Loucy (cell line): ENCODE measurements at regions not wholly inside any gene's neighbourhood (a gene's known extent, or its start where the extent isn't known, plus 50 kb on each side); places are given as distances from the start of the nearest gene placed in this dataset.

Experiments
- H2AFZ ChIP-seq: fragments of 200-600 bp; sonication (generic); 2 replicates; pipeline ENCODE4 v1.6.0; 2016; ENCODE audit warnings: antibody characterized with exemption, mild to moderate bottlenecking, low read length, moderate library complexity
- H3F3A ChIP-seq: fragments of 200-600 bp; 2 replicates; pipeline ENCODE4 v1.6.0; 2016; ENCODE audit warnings: antibody characterized with exemption, low read depth, mild to moderate bottlenecking
- H3K27me3 ChIP-seq: fragments of 200-600 bp; sonication (generic); 2 replicates; pipeline ENCODE4 v1.6.1; 2014; ENCODE audit warnings: low read length, mild to moderate bottlenecking; ENCODE audit not compliant: insufficient read depth, poor library complexity, severe bottlenecking
- H3K36me3 ChIP-seq: fragments of 200-600 bp; sonication (generic); 2 replicates; pipeline ENCODE4 v1.6.1; 2016; ENCODE audit warnings: low read length; ENCODE audit not compliant: insufficient read depth
- H3K4me1 ChIP-seq: fragments of 200-600 bp; sonication (generic); 2 replicates; pipeline ENCODE4 v1.5.1; 2014; ENCODE audit warnings: low read length, mild to moderate bottlenecking; ENCODE audit not compliant: insufficient read depth, poor library complexity, severe bottlenecking
- H3K4me2 ChIP-seq: fragments of 200-600 bp; sonication (generic); 2 replicates; pipeline ENCODE4 v1.6.0; 2014; ENCODE audit warnings: antibody characterized with exemption, low read length, low read depth, mild to moderate bottlenecking; ENCODE audit not compliant: poor library complexity, severe bottlenecking
- H3K4me3 ChIP-seq: fragments of 200-600 bp; sonication (generic); 2 replicates; pipeline ENCODE4 v1.5.1; 2014; ENCODE audit warnings: low read length, mild to moderate bottlenecking, mixed read lengths; ENCODE audit not compliant: poor library complexity, severe bottlenecking
- H3K79me2 ChIP-seq: fragments of 200-600 bp; sonication (generic); 2 replicates; pipeline ENCODE4 v1.6.1; 2014; ENCODE audit warnings: low read length; ENCODE audit not compliant: insufficient read depth
- H3K9ac ChIP-seq: fragments of 200-600 bp; sonication (generic); 2 replicates; pipeline ENCODE4 v1.6.0; 2014; ENCODE audit warnings: mild to moderate bottlenecking, low read depth, low read length, moderate library complexity; ENCODE audit not compliant: poor library complexity, severe bottlenecking
- H3K9me2 ChIP-seq: fragments of 200-600 bp; sonication (generic); replicated peaks from 2 replicates; pipeline ENCODE4 v1.6.1; 2016; ENCODE audit warnings: low read depth, low read length, mixed read lengths
- H3K9me3 ChIP-seq: fragments of 200-600 bp; sonication (generic); 2 replicates; pipeline ENCODE4 v1.6.1; 2014; ENCODE audit warnings: mild to moderate bottlenecking, antibody characterized with exemption, low read length, low read depth; ENCODE audit not compliant: insufficient read depth
- H4K20me1 ChIP-seq: fragments of 200-600 bp; sonication (generic); 2 replicates; pipeline ENCODE4 v1.6.0; 2014; ENCODE audit warnings: antibody characterized with exemption, low read length, mild to moderate bottlenecking; ENCODE audit not compliant: insufficient read depth, poor library complexity, severe bottlenecking
- CTCF ChIP-seq: fragments of 200-600 bp; sonication (generic); conservative IDR thresholded peaks from 2 replicates; pipeline ENCODE4 v1.5.1; 2014; ENCODE audit warnings: mild to moderate bottlenecking, antibody characterized with exemption, low read length
- EZH2phosphoT487 ChIP-seq: fragments of 200-600 bp; IDR thresholded peaks from 2 replicates; pipeline ENCODE4 v1.6.1; 2018; ENCODE audit warnings: antibody characterized with exemption, mild to moderate bottlenecking, moderate library complexity, borderline replicate concordance

GRCh38 chr1:172756024-172756423 lies 97.1 kb downstream of the FASLG start:
- Histone ChIP-seq H3K79me2 (no peaks in the 10 kb centered on the region), H3K4me3 (no peak overlapping the region), H3K4me1 (peaks cover 35% of the 10 kb centered on the region), H2AFZ (0 out of 2 replicates have a peak overlapping the region, but pooled peaks have one; percentile 49), H3K27me3 (no peaks in the 10 kb centered on the region), H3K4me2 (no peak overlapping the region), H3K9ac (no peak overlapping the region), H3K9me3 (no peaks in the 10 kb centered on the region), H3K36me3 (no peaks in the 10 kb centered on the region), H4K20me1 (no peaks in the 10 kb centered on the region), H3F3A (no peaks in the 10 kb centered on the region), H3K9me2 (no peaks in the 10 kb centered on the region)
- TF ChIP-seq CTCF = no peak
- no peak for TF ChIP-seq EZH2phosphoT487

GRCh38 chr1:172758259-172758658 lies 99.4 kb downstream of the FASLG start:
- no peaks in the 10 kb centered on the region for H3K36me3 ChIP-seq
- H3K4me1 ChIP-seq = peaks cover 31% of the 10 kb centered on the region
- no peaks in the 10 kb centered on the region for H3K27me3 ChIP-seq
- no peak for TF ChIP-seq EZH2phosphoT487
- no peak for TF ChIP-seq CTCF
- H3K4me2 ChIP-seq = no peak overlapping the region
- H4K20me1 ChIP-seq = no peaks in the 10 kb centered on the region
- no peaks in the 10 kb centered on the region for H3F3A ChIP-seq
- no peak overlapping the region for H3K4me3 ChIP-seq
- H3K9me2 ChIP-seq = no peaks in the 10 kb centered on the region
- H3K9ac ChIP-seq = no peak overlapping the region
- H2AFZ ChIP-seq = no peak overlapping the region
- no peaks in the 10 kb centered on the region for H3K9me3 ChIP-seq
- no peaks in the 10 kb centered on the region for H3K79me2 ChIP-seq

DNA sequence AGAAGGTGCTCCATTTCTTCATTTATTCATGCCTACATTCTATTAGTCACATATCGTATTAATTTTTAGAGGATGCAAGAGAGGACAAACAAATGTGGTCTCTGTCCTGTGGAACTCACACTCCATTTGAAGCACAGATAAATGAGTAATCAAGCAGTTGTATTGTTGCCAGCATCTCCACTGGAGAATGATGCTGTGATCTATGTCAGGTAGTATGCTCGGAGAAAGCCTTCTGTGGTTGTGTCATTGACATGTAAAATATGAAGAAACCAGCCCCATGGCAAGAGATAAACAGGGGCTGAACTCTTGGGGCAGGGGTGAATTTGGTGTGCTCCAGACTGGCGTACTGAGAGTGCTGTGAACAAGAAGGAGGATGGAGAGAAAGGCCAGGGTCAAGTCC lies 101.2 kb downstream of the FASLG start:
- H3K4me3 ChIP-seq = no peak overlapping the region
- H3F3A ChIP-seq = no peaks in the 10 kb centered on the region
- H3K36me3 ChIP-seq = no peaks in the 10 kb centered on the region
- no peaks in the 10 kb centered on the region for H4K20me1 ChIP-seq
- no peaks in the 10 kb centered on the region for H3K9me2 ChIP-seq
- no peaks in the 10 kb centered on the region for H3K27me3 ChIP-seq
- H3K4me2 ChIP-seq = no peak overlapping the region
- no peaks in the 10 kb centered on the region for H3K9me3 ChIP-seq
- TF ChIP-seq CTCF = no peak
- TF ChIP-seq EZH2phosphoT487 = no peak
- H3K79me2 ChIP-seq = no peaks in the 10 kb centered on the region
- H3K4me1 ChIP-seq = peaks cover 12% of the 10 kb centered on the region
- no peak overlapping the region for H2AFZ ChIP-seq
- no peak overlapping the region for H3K9ac ChIP-seq
